NB4 (cell line): ENCODE measurements at regions not wholly inside any gene's neighbourhood (a gene's known extent, or its start where the extent isn't known, plus 50 kb on each side); places are given as distances from the start of the nearest gene placed in this dataset.
A peak's percentile ranks its signal among the peaks of the same experiment; 100 is the strongest.
"Not testable (repeated sequence)": the region's sequence is repeated elsewhere in the genome, so short reads cannot be mapped to it uniquely, and the experiment has no call there.

Source experiments
- DNase-seq: peaks from one replicate; pipeline ENCODE4 v3.0.0; 2010; ENCODE audit warnings: low read depth
- H3K4me3 ChIP-seq: one replicate; pipeline ENCODE4 v1.5.1; 2011; ENCODE audit warnings: mild to moderate bottlenecking, low read depth, low read length, moderate library complexity
- CTCF ChIP-seq: IDR thresholded peaks from one replicate; pipeline ENCODE4 v1.5.1; 2012; ENCODE audit warnings: low read depth, low read length
- MYC ChIP-seq: IDR thresholded peaks from 2 replicates; pipeline ENCODE4 v1.6.1; 2011; ENCODE audit warnings: low read depth, low read length
- POLR2A ChIP-seq: IDR thresholded peaks from 2 replicates; pipeline ENCODE4 v1.6.1; 2011; ENCODE audit warnings: mild to moderate bottlenecking; ENCODE audit not compliant: insufficient read length; ENCODE audit errors: extremely low read depth
- TF ChIP-seq, protein P1 (sequence below): IDR thresholded peaks from 2 replicates; pipeline ENCODE4 v1.6.1; 2011; ENCODE audit warnings: low read depth, low read length

- TF ChIP-seq CTCF (no peak), POLR2A (no peak), MYC (no peak)
- TF ChIP-seq, protein P1, sequence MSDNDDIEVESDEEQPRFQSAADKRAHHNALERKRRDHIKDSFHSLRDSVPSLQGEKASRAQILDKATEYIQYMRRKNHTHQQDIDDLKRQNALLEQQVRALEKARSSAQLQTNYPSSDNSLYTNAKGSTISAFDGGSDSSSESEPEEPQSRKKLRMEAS = no peak
- H3K4me3 ChIP-seq = no peak overlapping the region
- DNase-seq = no peak
Observed at GRCh38 chr16:25544294-25544693, 147.5 kb upstream of the HS3ST4 start.

DNA sequence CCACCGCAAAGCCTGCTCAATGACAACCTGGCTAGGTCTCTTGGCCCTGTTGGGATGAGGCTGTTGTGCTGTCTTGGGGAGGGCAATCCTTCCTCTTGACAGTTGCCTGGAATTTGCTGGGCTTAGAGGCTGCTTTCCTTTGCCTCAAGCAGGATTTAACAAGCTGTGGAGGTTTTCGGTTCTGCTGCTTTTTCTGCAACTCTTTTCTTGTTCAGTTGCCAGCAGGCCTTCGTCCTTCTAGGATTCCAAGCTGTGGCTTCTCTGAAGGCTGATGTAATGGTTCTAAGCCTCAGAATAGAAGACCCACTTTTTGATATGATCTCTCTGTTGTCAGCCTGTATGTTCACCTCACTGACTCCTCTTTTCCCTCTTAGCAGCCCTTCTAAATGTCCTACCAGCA lies 149.5 kb upstream of the HS3ST4 start:
- TF ChIP-seq CTCF (no peak), POLR2A (no peak), MYC (no peak)
- TF ChIP-seq, protein P1 = no peak
- DNase-seq = no peak
- H3K4me3 ChIP-seq = no peak overlapping the region

- not testable (repeated sequence) for H3K4me3 ChIP-seq
- DNase-seq = peak; percentile 1
Observed at GRCh38 chr16:25539767-25540166, 152.0 kb upstream of the HS3ST4 start.

GRCh38 chr16:25523183-25523582 lies 168.6 kb upstream of the HS3ST4 start:
- no peak for TF ChIP-seq CTCF
- TF ChIP-seq MYC = no peak
- TF ChIP-seq, protein P1 = no peak
- TF ChIP-seq POLR2A = no peak
- peak; percentile 0 for DNase-seq
- no peak overlapping the region for H3K4me3 ChIP-seq

DNA sequence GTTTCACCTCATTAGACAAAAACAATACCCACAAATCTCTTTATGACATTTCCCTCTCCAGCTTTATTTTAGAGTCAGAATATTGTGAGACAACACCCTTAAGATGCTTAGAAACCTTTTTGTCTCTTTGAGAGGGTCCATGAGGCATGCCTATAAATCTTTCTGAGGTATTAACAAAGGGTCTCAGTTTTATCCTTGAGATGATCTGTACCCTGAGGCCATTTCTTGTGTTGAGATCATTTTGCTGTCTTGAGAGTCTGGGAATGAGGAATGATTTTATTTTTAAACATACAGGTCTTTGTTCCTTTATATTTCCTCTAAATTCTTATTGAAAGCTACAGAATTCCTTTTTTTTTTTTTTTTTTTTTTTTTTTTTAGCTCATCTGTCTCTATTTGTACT lies 179.7 kb upstream of the HS3ST4 start:
- no peak overlapping the region for H3K4me3 ChIP-seq
- DNase-seq = no peak
- no peak for TF ChIP-seq CTCF
- TF ChIP-seq, protein P1 = no peak
- no peak for TF ChIP-seq MYC
- no peak for TF ChIP-seq POLR2A

- no peak for DNase-seq
- TF ChIP-seq POLR2A (no peak), MYC (no peak)
- TF ChIP-seq, protein P1 = no peak
- no peak overlapping the region for H3K4me3 ChIP-seq
Observed at GRCh38 chr16:25509456-25509855, 182.3 kb upstream of the HS3ST4 start.
